ENCODE measurements at regions not wholly inside any gene's neighbourhood (a gene's known extent, or its start where the extent isn't known, plus 50 kb on each side); places are given as distances from the start of the nearest gene placed in this dataset.

DNA sequence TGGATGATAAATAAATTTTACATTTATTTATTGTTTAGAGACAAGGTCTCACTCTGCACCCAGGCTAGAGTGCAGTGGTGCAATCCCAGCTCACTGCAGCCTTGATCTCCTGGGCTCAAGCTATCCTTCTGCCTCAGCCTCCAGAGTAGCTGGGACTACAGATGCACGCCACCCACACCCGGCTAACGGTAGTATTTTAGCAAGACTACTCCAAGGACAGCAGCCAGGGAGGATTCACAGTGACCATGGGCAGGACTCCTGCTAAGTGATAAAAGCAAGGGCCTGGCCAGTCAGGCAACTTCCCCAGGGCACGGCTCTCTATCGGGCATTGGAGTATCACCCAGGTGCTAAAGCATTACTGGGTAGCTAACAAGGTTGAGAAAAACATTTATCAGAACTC, 55.4 kb downstream of the ARL6IP4 start:
- Histone ChIP-seq H4K20me1 (replicated peaks; ENCODE audit: control insufficient read depth, extremely low read depth, insufficient read depth, low read length) (no peaks in the 10 kb centered on the region), H3K27ac (ENCODE audit: insufficient read depth, low read depth, low read length) (no peak overlapping the region), H3K79me2 (ENCODE audit: control insufficient read depth, insufficient read depth, low read length) (no peaks in the 10 kb centered on the region), H3K4me2 (ENCODE audit: insufficient read depth, low read length) (no peak overlapping the region), H3K4me1 (ENCODE audit: control insufficient read depth, extremely low read depth, insufficient read depth, low read length) (no peaks in the 10 kb centered on the region), H3K9me3 (replicated peaks; ENCODE audit: control insufficient read depth, insufficient read depth, low read length) (no peaks in the 10 kb centered on the region), H3K36me3 (ENCODE audit: control insufficient read depth in 2 of 2, extremely low read depth in 1 of 2, insufficient read depth in 2 of 2, low read length in 2 of 2) (no peaks in the 10 kb centered on the region), H3K9me1 (replicated peaks; ENCODE audit: control insufficient read depth, extremely low read depth, insufficient read depth, low read length) (no peaks in the 10 kb centered on the region), H3K4me3 (replicated peaks in 1 of 3; ENCODE audit: insufficient read depth in 1 of 3, low read depth in 1 of 3, low read length in 3 of 3) (no peak overlapping the region), H3K9ac (replicated peaks; ENCODE audit: extremely low read depth, insufficient read depth, low read length) (no peak overlapping the region), H2AFZ (ENCODE audit: low read depth, low read length) (no peak overlapping the region), H3K27me3 (ENCODE audit: control insufficient read depth in 2 of 2, insufficient read depth in 2 of 2, low read length in 2 of 2) (no peaks in the 10 kb centered on the region)
- POLR2A ChIA-PET: no interaction called here
- dilution Hi-C loops (cut with MboI; ENCODE audit: extremely low pct_ligation_motif_present, low sequenced_read_pairs) (no loop called here), intact Hi-C loops (cut with micrococcal nuclease) (no loop called here)
- DNase-seq (ENCODE audit: low read depth, low spot score) (no peak), FAIRE-seq (no peak)
- TF ChIP-seq, protein P1, sequence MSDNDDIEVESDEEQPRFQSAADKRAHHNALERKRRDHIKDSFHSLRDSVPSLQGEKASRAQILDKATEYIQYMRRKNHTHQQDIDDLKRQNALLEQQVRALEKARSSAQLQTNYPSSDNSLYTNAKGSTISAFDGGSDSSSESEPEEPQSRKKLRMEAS (IDR thresholded peaks at IDR 0.05; ENCODE audit: insufficient read depth, insufficient read length): no peak
- no peak for TF ChIP-seq EZH2 (IDR thresholded peaks at IDR 0.05; ENCODE audit: borderline replicate concordance, low read depth, low read length, severe bottlenecking)
- TF ChIP-seq POLR2A (IDR thresholded peaks at IDR 0.05; ENCODE audit: low read depth, low read length): no peak
- no peak for TF ChIP-seq GATA2 (IDR thresholded peaks at IDR 0.05; ENCODE audit: insufficient read depth, insufficient read length, low read depth, low read length)
- TF ChIP-seq POLR2AphosphoS5 (IDR thresholded peaks at IDR 0.05; ENCODE audit: insufficient read depth, low read depth, low read length): no peak
- TF ChIP-seq, protein P2, sequence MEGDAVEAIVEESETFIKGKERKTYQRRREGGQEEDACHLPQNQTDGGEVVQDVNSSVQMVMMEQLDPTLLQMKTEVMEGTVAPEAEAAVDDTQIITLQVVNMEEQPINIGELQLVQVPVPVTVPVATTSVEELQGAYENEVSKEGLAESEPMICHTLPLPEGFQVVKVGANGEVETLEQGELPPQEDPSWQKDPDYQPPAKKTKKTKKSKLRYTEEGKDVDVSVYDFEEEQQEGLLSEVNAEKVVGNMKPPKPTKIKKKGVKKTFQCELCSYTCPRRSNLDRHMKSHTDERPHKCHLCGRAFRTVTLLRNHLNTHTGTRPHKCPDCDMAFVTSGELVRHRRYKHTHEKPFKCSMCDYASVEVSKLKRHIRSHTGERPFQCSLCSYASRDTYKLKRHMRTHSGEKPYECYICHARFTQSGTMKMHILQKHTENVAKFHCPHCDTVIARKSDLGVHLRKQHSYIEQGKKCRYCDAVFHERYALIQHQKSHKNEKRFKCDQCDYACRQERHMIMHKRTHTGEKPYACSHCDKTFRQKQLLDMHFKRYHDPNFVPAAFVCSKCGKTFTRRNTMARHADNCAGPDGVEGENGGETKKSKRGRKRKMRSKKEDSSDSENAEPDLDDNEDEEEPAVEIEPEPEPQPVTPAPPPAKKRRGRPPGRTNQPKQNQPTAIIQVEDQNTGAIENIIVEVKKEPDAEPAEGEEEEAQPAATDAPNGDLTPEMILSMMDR (IDR thresholded peaks at IDR 0.05; ENCODE audit: extremely low read depth in 1 of 2, insufficient read depth in 1 of 2, low read depth in 1 of 2, low read length in 2 of 2): no peak
- no peak for TF ChIP-seq FOS (IDR thresholded peaks at IDR 0.05; ENCODE audit: borderline replicate concordance, insufficient read depth, low read length)
- TF ChIP-seq MYC (IDR thresholded peaks at IDR 0.05; ENCODE audit: low read depth, low read length): no peak
- TF ChIP-seq JUN (IDR thresholded peaks at IDR 0.05; ENCODE audit: borderline replicate concordance, insufficient read depth, insufficient read length, low read depth): no peak
- CTCF ChIA-PET: interaction anchor here (0.8 to 1.9 kb wide), 3 partner anchors 115 to 203 kb away, joined by 3 to 5 read pairs (median 4); partner anchors contain the start of gene PITPNM2
- no TSS peak for BruUV-seq (replicated peaks)

All from endothelial cell of umbilical vein (primary cell).